Fibroblast of villous mesenchyme (primary cell): ENCODE measurements at regions not wholly inside any gene's neighbourhood (a gene's known extent, or its start where the extent isn't known, plus 50 kb on each side); places are given as distances from the start of the nearest gene placed in this dataset.
A peak's percentile ranks its signal among the peaks of the same experiment; 100 is the strongest.
"Not testable (repeated sequence)": the region's sequence is repeated elsewhere in the genome, so short reads cannot be mapped to it uniquely, and the experiment has no call there.

Source experiments
- DNase-seq: peaks from one replicate; pipeline ENCODE4 v3.0.0-alpha.2; 2010; ENCODE audit warnings: low read depth
- H3K4me3 ChIP-seq: 2 replicates; pipeline ENCODE4 v1.5.1; 2011; ENCODE audit warnings: low read depth, mild to moderate bottlenecking, low read length
- CTCF ChIP-seq: IDR thresholded peaks from 2 replicates; pipeline ENCODE4 v1.5.1; 2012; ENCODE audit warnings: low read depth, mild to moderate bottlenecking, low read length; ENCODE audit not compliant: insufficient read depth

- DNase-seq = no peak
- TF ChIP-seq CTCF = no peak
- no peak overlapping the region for H3K4me3 ChIP-seq
These were observed 227.8 kb upstream of the GBE1 start for GRCh38 chr3:81989274-81989673.

GRCh38 chr3:81987412-81987811 is 226.0 kb upstream of the GBE1 start:
- H3K4me3 ChIP-seq = not testable (repeated sequence)

GRCh38 chr3:81985996-81986723 is 224.7 kb upstream of the GBE1 start:
- H3K4me3 ChIP-seq = peak overlapping the region; percentile 15
- TF ChIP-seq CTCF = peak; percentile 16
- no peak for DNase-seq

More at GRCh38 chr3:81987412-81987811, 226.0 kb upstream of the GBE1 start:
- not testable (repeated sequence) for DNase-seq

GRCh38 chr3:81983382-81983781 is 221.9 kb upstream of the GBE1 start:
- no peak for TF ChIP-seq CTCF
- no peak for DNase-seq
- no peak overlapping the region for H3K4me3 ChIP-seq

GRCh38 chr3:81980596-81981494 is 219.4 kb upstream of the GBE1 start:
- no peak for DNase-seq
- no peak for TF ChIP-seq CTCF
- H3K4me3 ChIP-seq = no peak overlapping the region

GRCh38 chr3:81974751-81975150 is 213.3 kb upstream of the GBE1 start:
- DNase-seq = no peak
- no peak for TF ChIP-seq CTCF

GRCh38 chr3:81968658-81969057 is 207.2 kb upstream of the GBE1 start:
- DNase-seq = no peak
- TF ChIP-seq CTCF = no peak
- no peak overlapping the region for H3K4me3 ChIP-seq

More at GRCh38 chr3:81974751-81975150, 213.3 kb upstream of the GBE1 start:
- H3K4me3 ChIP-seq = no peak overlapping the region
